ENCODE measurements at regions not wholly inside any gene's neighbourhood (a gene's known extent, or its start where the extent isn't known, plus 50 kb on each side); places are given as distances from the start of the nearest gene placed in this dataset.

DNA sequence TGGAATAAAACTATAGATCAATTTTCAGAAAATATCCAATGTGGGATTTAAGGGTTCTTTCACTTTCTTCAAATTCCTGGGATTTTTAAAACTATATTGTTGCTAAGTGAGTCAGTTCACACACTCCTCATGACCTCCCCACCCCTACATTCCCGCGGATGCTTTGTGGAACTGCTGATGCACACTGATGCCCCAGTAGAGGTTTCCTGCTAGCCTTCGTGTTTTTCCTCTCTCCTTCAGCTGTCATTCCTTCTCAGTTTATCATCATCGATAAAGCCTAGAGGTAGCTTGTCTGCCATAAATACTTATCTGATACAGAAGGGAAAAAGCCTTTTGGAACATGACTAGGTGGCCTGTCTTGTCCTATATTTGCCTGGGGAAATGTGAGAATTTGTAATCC, 67.4 kb upstream of the GALNT5 start:
- H3K4me3 ChIP-seq (ENCODE audit: low read length) = no peak overlapping the region

DNA sequence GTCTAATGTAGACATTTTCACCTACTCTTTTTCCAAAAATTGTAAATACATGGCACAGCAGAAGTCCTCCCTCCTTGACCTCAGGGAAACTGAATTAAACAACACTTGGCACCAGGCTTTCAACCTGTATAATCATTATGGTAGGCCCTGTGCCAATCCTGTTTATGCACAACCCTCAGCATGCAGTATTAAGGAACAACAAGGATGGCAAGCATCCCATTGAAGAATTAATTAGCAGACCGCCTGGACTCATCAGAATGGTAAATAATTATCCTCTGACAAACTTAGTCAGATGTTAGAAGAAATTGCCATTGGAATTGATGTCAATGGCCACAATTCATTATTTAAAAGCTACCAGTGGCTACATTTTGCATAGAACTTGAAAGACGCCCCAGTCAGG, 66.3 kb upstream of the GALNT5 start:
- Histone ChIP-seq H3K27me3 (ENCODE audit: insufficient read depth, low read length) (no peaks in the 10 kb centered on the region), H3K36me3 (ENCODE audit: insufficient read depth, low read length) (no peaks in the 10 kb centered on the region), H3K4me3 (ENCODE audit: low read length) (no peak overlapping the region), H3K4me1 (ENCODE audit: insufficient read depth, low read length) (peaks cover 6% of the 10 kb centered on the region), H3K9me3 (ENCODE audit: low read length) (no peaks in the 10 kb centered on the region), H2AFZ (ENCODE audit: low read depth, low read length) (no peak overlapping the region)

More for the DNA sequence above, 67.4 kb upstream of the GALNT5 start:
- no peaks in the 10 kb centered on the region for H3K9me3 ChIP-seq (ENCODE audit: low read length)
- peaks cover 6% of the 10 kb centered on the region for H3K4me1 ChIP-seq (ENCODE audit: insufficient read depth, low read length)
- no peaks in the 10 kb centered on the region for H3K27me3 ChIP-seq (ENCODE audit: insufficient read depth, low read length)
- no peaks in the 10 kb centered on the region for H3K36me3 ChIP-seq (ENCODE audit: insufficient read depth, low read length)
- no peak overlapping the region for H2AFZ ChIP-seq (ENCODE audit: low read depth, low read length)

DNA sequence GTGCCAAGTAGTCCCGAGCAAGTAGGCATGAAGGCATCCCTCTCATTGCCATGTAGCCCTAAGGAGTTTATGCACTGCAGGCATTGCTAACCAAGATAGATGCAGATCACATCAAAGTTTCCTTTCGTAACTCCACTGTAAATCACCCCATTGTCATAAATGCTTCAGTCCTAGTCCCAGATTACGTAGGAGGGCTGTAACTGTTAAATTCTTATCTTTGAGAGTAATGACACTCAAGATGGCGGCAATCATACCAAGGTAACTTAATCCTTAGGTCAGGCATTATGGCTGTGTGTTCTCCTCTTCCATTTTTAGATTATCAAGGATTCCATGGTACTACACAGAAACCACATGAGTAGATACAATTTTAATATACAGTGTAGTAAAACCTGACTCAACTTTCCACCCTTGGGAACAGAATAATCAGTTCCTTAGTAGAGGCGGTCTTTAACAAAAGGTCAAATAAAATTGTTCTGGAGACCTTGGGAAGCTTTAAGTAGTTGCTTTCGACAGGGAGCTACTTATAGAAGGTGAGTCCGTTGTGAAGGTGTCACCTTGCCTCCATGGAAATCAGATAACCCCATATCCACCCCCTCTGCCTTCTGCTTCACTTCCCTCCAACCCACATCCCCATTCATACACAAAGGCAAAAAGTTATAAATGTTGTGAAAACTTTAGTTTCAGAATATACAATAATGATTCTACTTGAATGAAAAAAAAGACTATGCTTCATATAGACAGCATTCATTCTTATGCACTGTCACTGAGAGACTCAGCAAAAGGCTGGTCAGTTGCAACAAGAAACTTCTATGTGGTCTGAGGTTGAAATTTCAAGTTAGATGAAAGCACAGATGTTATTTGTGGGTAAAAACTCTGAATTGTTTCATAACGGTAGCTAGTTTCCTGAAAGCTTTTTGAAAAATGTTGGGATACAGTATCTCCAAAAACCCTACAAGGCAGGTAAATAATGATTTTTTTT, 64.8 kb upstream of the GALNT5 start:
- H3K9me3 ChIP-seq (ENCODE audit: low read length) = no peaks in the 10 kb centered on the region
- H2AFZ ChIP-seq (ENCODE audit: low read depth, low read length) = no peak overlapping the region
- no peaks in the 10 kb centered on the region for H3K27me3 ChIP-seq (ENCODE audit: insufficient read depth, low read length)

DNA sequence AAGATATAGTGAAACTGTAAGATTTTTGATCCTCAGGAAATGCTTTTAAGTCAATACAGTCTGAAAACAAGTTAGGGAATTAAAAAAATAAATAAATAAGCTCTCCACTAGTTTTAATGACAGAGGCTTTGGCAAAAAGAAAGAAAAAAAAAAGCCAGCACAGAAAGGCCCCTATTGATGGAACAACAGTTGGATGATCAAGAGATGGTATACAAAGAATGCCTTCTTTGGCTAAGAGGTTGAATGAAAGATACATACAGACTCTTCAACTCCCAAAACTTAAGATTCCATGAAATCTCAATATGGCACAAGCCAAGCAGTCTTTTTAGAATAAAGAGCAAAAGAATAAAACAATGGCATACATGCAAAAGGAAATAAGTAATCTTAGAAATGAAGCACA, 64.0 kb upstream of the GALNT5 start:
- no peaks in the 10 kb centered on the region for H3K36me3 ChIP-seq (ENCODE audit: insufficient read depth, low read length)
- peaks cover 6% of the 10 kb centered on the region for H3K4me1 ChIP-seq (ENCODE audit: insufficient read depth, low read length)
- H3K4me3 ChIP-seq (ENCODE audit: low read length) = no peak overlapping the region
- H2AFZ ChIP-seq (ENCODE audit: low read depth, low read length) = peak overlapping the region; percentile 88
- no peaks in the 10 kb centered on the region for H3K9me3 ChIP-seq (ENCODE audit: low read length)
- no peaks in the 10 kb centered on the region for H3K27me3 ChIP-seq (ENCODE audit: insufficient read depth, low read length)

More for the DNA sequence above, 64.8 kb upstream of the GALNT5 start:
- no peak overlapping the region for H3K4me3 ChIP-seq (ENCODE audit: low read length)
- H3K4me1 ChIP-seq (ENCODE audit: insufficient read depth, low read length) = peaks cover 6% of the 10 kb centered on the region
- H3K36me3 ChIP-seq (ENCODE audit: insufficient read depth, low read length) = no peaks in the 10 kb centered on the region

DNA sequence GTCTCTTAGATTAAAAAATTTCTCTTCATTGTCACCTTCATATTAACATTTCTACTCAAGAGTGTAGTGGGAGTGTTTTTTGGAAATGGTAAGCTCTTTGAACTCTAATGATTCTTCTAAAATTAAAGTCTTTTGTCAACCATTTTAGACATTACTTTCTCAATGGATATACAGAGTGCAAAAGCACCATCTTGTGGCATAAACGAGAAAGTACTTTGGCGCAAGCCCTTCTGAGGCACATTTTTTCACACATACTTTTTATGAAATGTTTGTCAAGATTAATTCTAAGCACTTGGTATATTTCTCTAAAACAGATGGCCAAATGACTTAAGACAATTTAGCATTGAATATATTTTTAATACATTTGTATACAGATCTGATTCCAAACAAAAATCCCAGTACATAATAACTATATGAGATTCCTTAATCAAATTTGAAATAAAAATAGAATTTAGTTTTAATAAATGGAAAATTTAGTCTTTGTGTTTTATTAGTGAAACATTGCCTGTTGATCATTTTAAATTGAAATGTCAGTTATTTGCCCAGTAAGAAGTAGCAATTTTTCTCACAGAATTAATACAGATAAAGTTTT, 63.3 kb upstream of the GALNT5 start:
- Histone ChIP-seq H3K4me1 (ENCODE audit: insufficient read depth, low read length) (peaks cover 6% of the 10 kb centered on the region), H3K9me3 (ENCODE audit: low read length) (no peaks in the 10 kb centered on the region), H3K27me3 (ENCODE audit: insufficient read depth, low read length) (no peaks in the 10 kb centered on the region), H3K36me3 (ENCODE audit: insufficient read depth, low read length) (no peaks in the 10 kb centered on the region), H3K4me3 (ENCODE audit: low read length) (no peak overlapping the region), H2AFZ (ENCODE audit: low read depth, low read length) (peak overlapping the region; percentile 88)

DNA sequence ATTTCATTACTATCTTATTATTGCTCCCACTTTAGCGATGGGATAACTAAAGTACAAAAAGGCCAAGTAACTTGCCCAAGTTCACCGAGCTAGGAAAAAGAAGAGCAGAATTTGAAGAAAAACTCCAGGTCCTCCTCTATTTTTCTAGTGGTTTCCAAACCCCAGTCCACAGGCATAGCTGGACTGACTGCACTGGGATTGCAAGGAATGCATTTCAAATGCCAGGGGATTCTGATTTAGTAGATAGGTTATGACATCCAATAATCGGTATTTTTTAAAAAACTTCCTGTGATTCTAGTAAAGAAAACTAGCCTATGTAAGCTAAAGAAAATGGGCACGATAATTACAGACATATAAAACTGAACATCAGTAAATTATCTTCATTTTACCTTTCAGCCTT, 62.7 kb upstream of the GALNT5 start:
- peaks cover 6% of the 10 kb centered on the region for H3K4me1 ChIP-seq (ENCODE audit: insufficient read depth, low read length)
- no peaks in the 10 kb centered on the region for H3K27me3 ChIP-seq (ENCODE audit: insufficient read depth, low read length)
- peak overlapping the region; percentile 54 for H2AFZ ChIP-seq (ENCODE audit: low read depth, low read length)
- H3K9me3 ChIP-seq (ENCODE audit: low read length) = no peaks in the 10 kb centered on the region
- H3K36me3 ChIP-seq (ENCODE audit: insufficient read depth, low read length) = no peaks in the 10 kb centered on the region
- H3K4me3 ChIP-seq (ENCODE audit: low read length) = no peak overlapping the region

DNA sequence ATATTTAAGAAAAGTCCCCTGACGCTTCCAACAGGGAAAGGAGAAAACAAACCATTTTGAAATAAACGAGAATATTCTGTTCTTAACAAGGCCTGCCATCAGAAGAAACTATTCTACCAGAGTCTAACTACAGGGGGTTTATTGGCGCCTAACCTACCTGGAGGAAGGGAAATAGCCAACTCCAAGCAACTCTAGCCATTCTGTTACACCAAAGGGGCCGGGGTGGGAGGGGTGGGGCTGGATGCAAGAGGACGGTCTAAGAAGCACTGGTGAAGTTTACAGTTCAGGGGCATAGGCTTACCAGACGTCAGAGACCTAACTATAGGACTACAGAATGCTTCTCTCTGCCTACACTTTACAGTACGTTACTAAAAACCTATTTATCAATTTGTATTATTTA, 60.5 kb upstream of the GALNT5 start:
- no peaks in the 10 kb centered on the region for H3K4me1 ChIP-seq (ENCODE audit: insufficient read depth, low read length)
- no peak overlapping the region for H3K4me3 ChIP-seq (ENCODE audit: low read length)
- no peaks in the 10 kb centered on the region for H3K27me3 ChIP-seq (ENCODE audit: insufficient read depth, low read length)
- no peaks in the 10 kb centered on the region for H3K36me3 ChIP-seq (ENCODE audit: insufficient read depth, low read length)
- H2AFZ ChIP-seq (ENCODE audit: low read depth, low read length) = no peak overlapping the region
- H3K9me3 ChIP-seq (ENCODE audit: low read length) = no peaks in the 10 kb centered on the region

- no peaks in the 10 kb centered on the region for H3K36me3 ChIP-seq (ENCODE audit: insufficient read depth, low read length)
- H2AFZ ChIP-seq (ENCODE audit: low read depth, low read length) = no peak overlapping the region
- no peaks in the 10 kb centered on the region for H3K9me3 ChIP-seq (ENCODE audit: low read length)
- no peaks in the 10 kb centered on the region for H3K27me3 ChIP-seq (ENCODE audit: insufficient read depth, low read length)
- no peak overlapping the region for H3K4me3 ChIP-seq (ENCODE audit: low read length)
- no peaks in the 10 kb centered on the region for H3K4me1 ChIP-seq (ENCODE audit: insufficient read depth, low read length)
These were observed 59.7 kb upstream of the GALNT5 start for GRCh38 chr2:157197848-157198247.

GRCh38 chr2:157203651-157204050, 53.9 kb upstream of the GALNT5 start:
- H3K4me1 ChIP-seq (ENCODE audit: insufficient read depth, low read length) = no peaks in the 10 kb centered on the region
- no peaks in the 10 kb centered on the region for H3K27me3 ChIP-seq (ENCODE audit: insufficient read depth, low read length)
- H3K9me3 ChIP-seq (ENCODE audit: low read length) = no peaks in the 10 kb centered on the region
- no peaks in the 10 kb centered on the region for H3K36me3 ChIP-seq (ENCODE audit: insufficient read depth, low read length)
- H2AFZ ChIP-seq (ENCODE audit: low read depth, low read length) = no peak overlapping the region
- H3K4me3 ChIP-seq (ENCODE audit: low read length) = no peak overlapping the region

DNA sequence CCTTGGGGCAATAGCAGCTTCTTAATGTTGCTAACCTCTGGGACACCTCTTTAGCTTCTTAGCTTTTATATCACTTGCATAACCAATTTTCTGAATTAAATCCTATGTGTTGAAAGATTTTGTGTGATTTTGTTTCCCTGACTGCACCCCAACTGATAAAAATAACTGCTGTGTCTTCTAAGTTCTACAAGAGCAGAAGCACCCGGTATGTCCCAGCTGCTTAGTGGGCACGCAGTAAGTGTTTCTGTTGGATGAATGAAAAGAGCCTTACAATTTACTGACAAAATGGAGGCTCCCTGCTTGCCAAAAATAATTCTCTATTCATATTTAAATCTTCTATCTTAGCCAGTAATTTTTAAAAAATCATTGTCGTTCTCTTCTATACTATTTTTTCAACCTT, 53.1 kb upstream of the GALNT5 start:
- Histone ChIP-seq H3K36me3 (ENCODE audit: insufficient read depth, low read length) (no peaks in the 10 kb centered on the region), H2AFZ (ENCODE audit: low read depth, low read length) (no peak overlapping the region), H3K4me3 (ENCODE audit: low read length) (no peak overlapping the region), H3K27me3 (ENCODE audit: insufficient read depth, low read length) (no peaks in the 10 kb centered on the region), H3K9me3 (ENCODE audit: low read length) (no peaks in the 10 kb centered on the region), H3K4me1 (ENCODE audit: insufficient read depth, low read length) (no peaks in the 10 kb centered on the region)

GRCh38 chr2:157206916-157207315, 50.6 kb upstream of the GALNT5 start:
- Histone ChIP-seq H3K27me3 (ENCODE audit: insufficient read depth, low read length) (no peaks in the 10 kb centered on the region), H2AFZ (ENCODE audit: low read depth, low read length) (no peak overlapping the region), H3K4me1 (ENCODE audit: insufficient read depth, low read length) (no peaks in the 10 kb centered on the region), H3K9me3 (ENCODE audit: low read length) (no peaks in the 10 kb centered on the region), H3K36me3 (ENCODE audit: insufficient read depth, low read length) (no peaks in the 10 kb centered on the region), H3K4me3 (ENCODE audit: low read length) (no peak overlapping the region)

All from neuron (in vitro differentiated cells).